Fibroblast of lung (primary cell): ENCODE measurements at regions not wholly inside any gene's neighbourhood (a gene's known extent, or its start where the extent isn't known, plus 50 kb on each side); places are given as distances from the start of the nearest gene placed in this dataset.

ENCODE experiments used
- DNase-seq, 2 donors: peaks; one replicate each; pipeline versions ENCODE4 v3.0.0 to v3.0.0-alpha.2; 2010; ENCODE audit warnings: low read depth in 2 of 2
- H2AFZ ChIP-seq: 2 replicates; pipeline ENCODE4 v1.5.1; 2012; ENCODE audit warnings: low read length, control low read depth, inconsistent platforms
- H3K27ac ChIP-seq: 2 replicates; pipeline ENCODE4 v1.5.1; 2011; ENCODE audit warnings: low read length, control low read depth; ENCODE audit not compliant: insufficient read depth
- H3K27me3 ChIP-seq: 2 replicates; pipeline ENCODE4 v1.5.1; 2011; ENCODE audit warnings: mild to moderate bottlenecking, low read length; ENCODE audit not compliant: control insufficient read depth, insufficient read depth
- H3K36me3 ChIP-seq: 2 replicates; pipeline ENCODE4 v1.5.1; 2011; ENCODE audit warnings: low read length; ENCODE audit not compliant: control insufficient read depth, insufficient read depth
- H3K4me1 ChIP-seq: 2 replicates; pipeline ENCODE4 v1.5.1; 2011; ENCODE audit warnings: low read length; ENCODE audit not compliant: control insufficient read depth, insufficient read depth; ENCODE audit errors: extremely low read depth
- H3K4me2 ChIP-seq: 2 replicates; pipeline ENCODE4 v1.5.1; 2011; ENCODE audit warnings: low read length, control low read depth; ENCODE audit not compliant: insufficient read depth; ENCODE audit errors: extremely low read depth
- H3K4me3 ChIP-seq, 4 experiments: fragments of 200-600 bp in 1 of 4; sonication (generic) in 1 of 4; replicated peaks in 1 of 4; 2 replicates each; pipeline ENCODE4 v1.5.1; 2011 to 2016; ENCODE audit warnings: low read length in 4 of 4, low read depth in 3 of 4, mild to moderate bottlenecking in 3 of 4, control low read depth in 2 of 4, inconsistent platforms in 1 of 4, mixed read lengths in 1 of 4; ENCODE audit not compliant: insufficient read depth in 1 of 4; ENCODE audit errors: control extremely low read depth in 1 of 4
- H3K79me2 ChIP-seq: 2 replicates; pipeline ENCODE4 v1.5.1; 2012; ENCODE audit warnings: mild to moderate bottlenecking, low read length, inconsistent platforms; ENCODE audit not compliant: control insufficient read depth, insufficient read depth
- H3K9ac ChIP-seq: 2 replicates; pipeline ENCODE4 v1.5.1; 2011; ENCODE audit warnings: mild to moderate bottlenecking, low read length, control low read depth; ENCODE audit not compliant: insufficient read depth
- H3K9me3 ChIP-seq: 2 replicates; pipeline ENCODE4 v1.5.1; 2012; ENCODE audit warnings: low read depth, low read length; ENCODE audit not compliant: control insufficient read depth, insufficient read depth
- H4K20me1 ChIP-seq: 2 replicates; pipeline ENCODE4 v1.5.1; 2011; ENCODE audit warnings: low read length; ENCODE audit not compliant: control insufficient read depth, insufficient read depth; ENCODE audit errors: extremely low read depth
- EZH2 ChIP-seq: IDR thresholded peaks from 2 replicates; pipeline ENCODE4 v1.5.1; 2012; ENCODE audit warnings: low read length, control low read depth, mild to moderate bottlenecking; ENCODE audit errors: missing control alignments
- TF ChIP-seq, protein P1 (sequence below), 2 donors: IDR thresholded peaks in 1 of 2; conservative IDR thresholded peaks in 1 of 2; 1 replicate in 1 of 2; 2 replicates in 1 of 2; pipeline ENCODE4 v1.5.1; 2011 to 2012; ENCODE audit warnings: low read length in 2 of 2, control low read depth in 1 of 2, inconsistent platforms in 1 of 2, low read depth in 1 of 2, mild to moderate bottlenecking in 1 of 2

DNA sequence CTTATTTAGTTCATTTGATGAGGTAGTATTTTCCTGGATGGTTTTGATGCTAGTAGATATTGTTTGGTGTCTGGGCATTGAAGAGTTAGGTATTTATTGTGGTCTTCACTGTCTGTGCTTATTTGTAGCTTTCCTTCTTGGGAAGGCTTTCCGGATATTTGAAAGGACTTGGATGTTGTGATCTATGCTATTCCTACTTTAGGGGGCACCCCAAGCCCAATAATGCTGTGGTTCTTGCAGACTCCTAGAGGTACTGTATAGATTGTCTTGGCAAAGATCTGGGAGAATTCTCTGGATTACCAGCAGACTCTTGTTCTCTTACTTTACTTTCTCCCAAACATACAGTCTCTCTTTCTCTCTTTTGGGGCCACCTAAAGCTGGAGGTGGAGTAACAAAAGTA is 315.7 kb downstream of the MAT2B start:
- Histone ChIP-seq H3K27me3 (no peaks in the 10 kb centered on the region), H3K36me3 (no peaks in the 10 kb centered on the region)
- no peak for DNase-seq

DNA sequence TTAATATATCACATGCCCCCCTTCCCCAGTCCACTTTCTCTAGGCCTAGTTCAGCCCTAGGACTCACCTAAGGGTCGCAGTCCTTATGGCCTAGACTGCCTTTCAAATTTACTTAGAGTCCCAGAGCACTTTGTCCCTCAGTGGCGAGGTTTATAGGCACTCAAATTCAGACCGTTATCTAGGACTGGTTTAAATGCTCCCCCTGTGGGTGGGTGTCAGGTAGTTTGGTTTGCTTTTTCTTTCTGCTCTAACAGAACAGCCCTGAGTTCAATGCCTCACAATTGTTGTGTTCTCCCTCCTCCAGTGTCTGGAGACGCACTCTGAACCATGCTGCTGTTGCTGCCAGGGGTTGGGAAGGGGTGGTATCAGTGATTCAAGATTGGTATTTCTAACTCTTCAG is 317.1 kb downstream of the MAT2B start:
- no peak overlapping the region for H2AFZ ChIP-seq
- H3K4me2 ChIP-seq, result no peak overlapping the region
- H3K27ac ChIP-seq, result no peak overlapping the region
- no peak for DNase-seq
- H3K79me2 ChIP-seq, result no peaks in the 10 kb centered on the region
- H3K4me3 ChIP-seq, result no peak overlapping the region
- no peaks in the 10 kb centered on the region for H4K20me1 ChIP-seq
- no peaks in the 10 kb centered on the region for H3K9me3 ChIP-seq
- no peaks in the 10 kb centered on the region for H3K36me3 ChIP-seq
- H3K9ac ChIP-seq, result no peak overlapping the region
- no peaks in the 10 kb centered on the region for H3K27me3 ChIP-seq
- TF ChIP-seq, protein P1, sequence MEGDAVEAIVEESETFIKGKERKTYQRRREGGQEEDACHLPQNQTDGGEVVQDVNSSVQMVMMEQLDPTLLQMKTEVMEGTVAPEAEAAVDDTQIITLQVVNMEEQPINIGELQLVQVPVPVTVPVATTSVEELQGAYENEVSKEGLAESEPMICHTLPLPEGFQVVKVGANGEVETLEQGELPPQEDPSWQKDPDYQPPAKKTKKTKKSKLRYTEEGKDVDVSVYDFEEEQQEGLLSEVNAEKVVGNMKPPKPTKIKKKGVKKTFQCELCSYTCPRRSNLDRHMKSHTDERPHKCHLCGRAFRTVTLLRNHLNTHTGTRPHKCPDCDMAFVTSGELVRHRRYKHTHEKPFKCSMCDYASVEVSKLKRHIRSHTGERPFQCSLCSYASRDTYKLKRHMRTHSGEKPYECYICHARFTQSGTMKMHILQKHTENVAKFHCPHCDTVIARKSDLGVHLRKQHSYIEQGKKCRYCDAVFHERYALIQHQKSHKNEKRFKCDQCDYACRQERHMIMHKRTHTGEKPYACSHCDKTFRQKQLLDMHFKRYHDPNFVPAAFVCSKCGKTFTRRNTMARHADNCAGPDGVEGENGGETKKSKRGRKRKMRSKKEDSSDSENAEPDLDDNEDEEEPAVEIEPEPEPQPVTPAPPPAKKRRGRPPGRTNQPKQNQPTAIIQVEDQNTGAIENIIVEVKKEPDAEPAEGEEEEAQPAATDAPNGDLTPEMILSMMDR (conservative IDR thresholded peaks at IDR 0.05 in 1 of 2, IDR thresholded peaks at IDR 0.05 in 1 of 2; ENCODE audit: low read depth in 1 of 2, low read length in 2 of 2), result no peak
- no peak for TF ChIP-seq EZH2
- H3K4me1 ChIP-seq, result no peaks in the 10 kb centered on the region

More for the DNA sequence above, 315.7 kb downstream of the MAT2B start:
- Histone ChIP-seq H3K9ac (no peak overlapping the region), H3K4me1 (no peaks in the 10 kb centered on the region), H3K4me3 (no peak overlapping the region), H3K4me2 (no peak overlapping the region), H4K20me1 (no peaks in the 10 kb centered on the region), H3K79me2 (no peaks in the 10 kb centered on the region), H2AFZ (no peak overlapping the region), H3K27ac (no peak overlapping the region), H3K9me3 (no peaks in the 10 kb centered on the region)
- TF ChIP-seq, protein P1 (conservative IDR thresholded peaks at IDR 0.05 in 1 of 2, IDR thresholded peaks at IDR 0.05 in 1 of 2; ENCODE audit: low read depth in 1 of 2, low read length in 2 of 2), result no peak
- no peak for TF ChIP-seq EZH2

DNA sequence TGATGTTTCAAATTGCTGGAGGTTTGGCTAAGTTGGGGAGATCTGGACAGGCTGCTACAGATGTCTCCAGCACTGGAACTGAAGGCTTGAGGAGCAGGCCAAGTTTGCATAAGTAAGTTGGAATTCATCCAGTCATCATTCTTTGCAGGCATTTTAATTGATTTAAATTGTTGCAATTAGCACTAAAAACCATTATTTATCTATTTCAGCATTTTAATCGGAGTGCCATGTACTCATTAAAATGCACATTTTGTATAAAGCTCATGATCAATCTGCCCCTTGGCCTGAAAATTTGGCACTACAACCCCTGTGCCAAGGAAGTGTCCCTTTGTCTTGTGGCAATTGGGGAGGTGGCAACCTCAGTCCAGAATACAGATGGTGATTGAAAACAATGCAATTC is 320.2 kb downstream of the MAT2B start:
- Histone ChIP-seq H3K79me2 (no peaks in the 10 kb centered on the region), H2AFZ (no peak overlapping the region), H3K9me3 (no peaks in the 10 kb centered on the region), H4K20me1 (no peaks in the 10 kb centered on the region), H3K4me3 (no peak overlapping the region), H3K36me3 (no peaks in the 10 kb centered on the region), H3K9ac (no peak overlapping the region), H3K27ac (no peak overlapping the region), H3K4me2 (no peak overlapping the region), H3K4me1 (no peaks in the 10 kb centered on the region), H3K27me3 (no peaks in the 10 kb centered on the region)
- no peak for TF ChIP-seq EZH2
- TF ChIP-seq, protein P1 (conservative IDR thresholded peaks at IDR 0.05 in 1 of 2, IDR thresholded peaks at IDR 0.05 in 1 of 2; ENCODE audit: low read depth in 1 of 2, low read length in 2 of 2), result no peak
- DNase-seq, result no peak
